Caco-2 (cell line): ENCODE measurements at regions not wholly inside any gene's neighbourhood (a gene's known extent, or its start where the extent isn't known, plus 50 kb on each side); places are given as distances from the start of the nearest gene placed in this dataset.

Source experiments
- BruUV-seq: library from RNA; stranded (reverse); fragments of 400-500 nt; replicated peaks from 2 replicates; lab custom pipeline; 2021; lab: Mats Ljungman, UMichigan
- CTCF ChIA-PET: fragments of 300-600 bp; sonication (Branson Sonifier 250); formaldehyde crosslinking; loops from one replicate; lab custom pipeline; 2022; ENCODE audit warnings: antibody characterized with exemption; lab: Charles Lee
- POLR2A ChIA-PET: fragments of 300-600 bp; sonication (Branson Sonifier 250); formaldehyde crosslinking; loops from one replicate; lab custom pipeline; 2022; ENCODE audit warnings: antibody characterized with exemption; lab: Charles Lee
- DNase-seq, 2 experiments: peaks; one replicate each; pipeline versions ENCODE4 v3.0.0 to v3.0.0-alpha.2; 2020 to 2022
- H3K27me3 ChIP-seq: replicated peaks from 2 replicates; pipeline ENCODE4 v1.6.0; 2011; ENCODE audit warnings: low read length; ENCODE audit not compliant: control insufficient read depth, insufficient read depth
- H3K36me3 ChIP-seq: 2 replicates; pipeline ENCODE4 v1.5.1; 2011; ENCODE audit warnings: low read length; ENCODE audit not compliant: control insufficient read depth, insufficient read depth
- H3K4me1 ChIP-seq: fragments of 250-450 bp; sonication (Bioruptor Pico); 2 replicates; pipeline ENCODE4 v1.5.1; 2020; ENCODE audit warnings: mild to moderate bottlenecking
- H3K4me3 ChIP-seq: 2 replicates; pipeline ENCODE4 v1.5.1; 2011; ENCODE audit warnings: low read depth, mild to moderate bottlenecking, control low read depth, low read length
- H3K9me3 ChIP-seq: fragments of 250-450 bp; sonication (Bioruptor Pico); 2 replicates; pipeline ENCODE4 v1.5.1; 2020; ENCODE audit warnings: mild to moderate bottlenecking, moderate library complexity
- H3K27ac Mint-ChIP-seq: one replicate; pipeline ENCODE4 v1.8.0; 2022; ENCODE audit warnings: mixed read lengths; ENCODE audit not compliant: unreplicated experiment
- H3K27me3 Mint-ChIP-seq: one replicate; pipeline ENCODE4 v1.8.0; 2022; ENCODE audit warnings: mixed read lengths; ENCODE audit not compliant: insufficient read depth, unreplicated experiment
- H3K36me3 Mint-ChIP-seq: one replicate; pipeline ENCODE4 v1.8.0; 2022; ENCODE audit warnings: mild to moderate bottlenecking, mixed read lengths; ENCODE audit not compliant: insufficient read depth, unreplicated experiment
- H3K4me1 Mint-ChIP-seq: one replicate; pipeline ENCODE4 v1.8.0; 2022; ENCODE audit warnings: low read depth, mixed read lengths; ENCODE audit not compliant: unreplicated experiment
- H3K4me3 Mint-ChIP-seq: one replicate; pipeline ENCODE4 v1.8.0; 2022; ENCODE audit warnings: mild to moderate bottlenecking, moderate library complexity, mixed read lengths; ENCODE audit not compliant: unreplicated experiment
- H3K9me3 Mint-ChIP-seq: one replicate; pipeline ENCODE4 v1.8.0; 2022; ENCODE audit warnings: mixed read lengths; ENCODE audit not compliant: unreplicated experiment
- CTCF ChIP-seq, 2 experiments: fragments of 200-600 bp in 1 of 2; IDR thresholded peaks; 1 replicate in 1 of 2; 2 replicates in 1 of 2; pipeline versions ENCODE4 v1.5.1 to v1.8.0; 2011 to 2022; ENCODE audit warnings: antibody characterized with exemption in 1 of 2, control low read depth in 1 of 2, inconsistent platforms in 1 of 2, low read depth in 1 of 2, low read length in 1 of 2, mild to moderate bottlenecking in 1 of 2, moderate library complexity in 1 of 2; ENCODE audit not compliant: insufficient read depth in 1 of 2, severe bottlenecking in 1 of 2, unreplicated experiment in 1 of 2
- intact Hi-C: fragments of 100-400 bp; cut with micrococcal nuclease; formaldehyde crosslinking; loops from one replicate; pipeline ENCODE4 v1.10.0; 2022; ENCODE audit not compliant: unreplicated experiment

GRCh38 chr7:68423356-68423755 is 1174.9 kb upstream of the AUTS2 start:
- H3K27me3 ChIP-seq = no peaks in the 10 kb centered on the region
- DNase-seq = no peak
- Mint-ChIP-seq H3K4me1 (no peaks in the 10 kb centered on the region), H3K27ac (no peak overlapping the region), H3K27me3 (no peaks in the 10 kb centered on the region), H3K4me3 (no peak overlapping the region), H3K9me3 (peaks cover 32% of the 10 kb centered on the region), H3K36me3 (no peaks in the 10 kb centered on the region)
- CTCF ChIA-PET = no interaction called here
- no peaks in the 10 kb centered on the region for H3K9me3 ChIP-seq
- H3K4me1 ChIP-seq = no peaks in the 10 kb centered on the region
- POLR2A ChIA-PET = no interaction called here
- H3K4me3 ChIP-seq = no peak overlapping the region
- intact Hi-C loops = no loop called here
- no peak for TF ChIP-seq CTCF (IDR thresholded peaks at IDR 0.05; ENCODE audit: insufficient read depth in 1 of 2, low read depth in 1 of 2, low read length in 1 of 2, severe bottlenecking in 1 of 2, unreplicated experiment in 1 of 2)
- H3K36me3 ChIP-seq = no peaks in the 10 kb centered on the region
- BruUV-seq = no TSS peak

GRCh38 chr7:68424658-68425297 is 1173.5 kb upstream of the AUTS2 start:
- no TSS peak for BruUV-seq
- H3K36me3 ChIP-seq = no peaks in the 10 kb centered on the region
- H3K9me3 Mint-ChIP-seq = peaks cover 36% of the 10 kb centered on the region
- CTCF ChIA-PET = no interaction called here
- H3K4me1 ChIP-seq = no peaks in the 10 kb centered on the region
- H3K36me3 Mint-ChIP-seq = no peaks in the 10 kb centered on the region
- H3K4me1 Mint-ChIP-seq = no peaks in the 10 kb centered on the region
- intact Hi-C loops = no loop called here
- H3K27me3 Mint-ChIP-seq = no peaks in the 10 kb centered on the region
- TF ChIP-seq CTCF (IDR thresholded peaks at IDR 0.05; ENCODE audit: insufficient read depth in 1 of 2, low read depth in 1 of 2, low read length in 1 of 2, severe bottlenecking in 1 of 2, unreplicated experiment in 1 of 2) = no peak
- H3K9me3 ChIP-seq = no peaks in the 10 kb centered on the region
- no peaks in the 10 kb centered on the region for H3K27me3 ChIP-seq
- POLR2A ChIA-PET = no interaction called here
- DNase-seq = no peak
- H3K4me3 Mint-ChIP-seq = no peak overlapping the region
- no peak overlapping the region for H3K4me3 ChIP-seq
- H3K27ac Mint-ChIP-seq = no peak overlapping the region

GRCh38 chr7:68425377-68425776 is 1172.9 kb upstream of the AUTS2 start:
- Mint-ChIP-seq H3K4me1 (no peaks in the 10 kb centered on the region), H3K4me3 (no peak overlapping the region), H3K27ac (no peak overlapping the region), H3K9me3 (peaks cover 36% of the 10 kb centered on the region), H3K36me3 (no peaks in the 10 kb centered on the region), H3K27me3 (no peaks in the 10 kb centered on the region)
- Histone ChIP-seq H3K4me3 (no peak overlapping the region), H3K36me3 (no peaks in the 10 kb centered on the region), H3K9me3 (no peaks in the 10 kb centered on the region), H3K4me1 (no peaks in the 10 kb centered on the region), H3K27me3 (no peaks in the 10 kb centered on the region)
- no TSS peak for BruUV-seq
- intact Hi-C loops = no loop called here
- no peak for DNase-seq
- CTCF ChIA-PET = no interaction called here
- no peak for TF ChIP-seq CTCF (IDR thresholded peaks at IDR 0.05; ENCODE audit: insufficient read depth in 1 of 2, low read depth in 1 of 2, low read length in 1 of 2, severe bottlenecking in 1 of 2, unreplicated experiment in 1 of 2)
- POLR2A ChIA-PET = no interaction called here
